A549 (cell line): ENCODE measurements at regions not wholly inside any gene's neighbourhood (a gene's known extent, or its start where the extent isn't known, plus 50 kb on each side); places are given as distances from the start of the nearest gene placed in this dataset.

Experiments used
- CEBPB ChIP-seq, 2 experiments: fragments of >200 bp in 1 of 2; sonication (Bioruptor Twin) in 1 of 2; formaldehyde crosslinking in 1 of 2; IDR thresholded peaks; 2 replicates each; pipeline ENCODE4 v1.6.1; 2012 to 2016
- CTCF ChIP-seq: fragments of >200 bp; sonication (Bioruptor Twin); formaldehyde crosslinking; IDR thresholded peaks from 3 replicates; pipeline ENCODE4 v1.5.1; 2016
- MAX ChIP-seq: IDR thresholded peaks from 2 replicates; pipeline ENCODE4 v1.6.1; 2012
- POLR2AphosphoS2 ChIP-seq: conservative IDR thresholded peaks from 2 replicates; pipeline ENCODE4 v1.6.1; 2012; ENCODE audit warnings: low read length, improper control_type of control experiment, inconsistent platforms
- REST ChIP-seq: fragments of 200-600 bp; sonication (generic); IDR thresholded peaks from 2 replicates; pipeline ENCODE4 v1.6.1; 2016; ENCODE audit warnings: antibody characterized with exemption, mild to moderate bottlenecking, moderate library complexity
- ZC3H11A ChIP-seq: fragments of 450-650 bp; IDR thresholded peaks from 2 replicates; pipeline ENCODE4 v1.6.1; 2014; ENCODE audit warnings: antibody characterized with exemption, mild to moderate bottlenecking
- ZNF302 ChIP-seq: fragments of 250-450 bp; sonication (Bioruptor Pico); IDR thresholded peaks from 2 replicates; pipeline ENCODE4 v1.9.0; 2021; ENCODE audit warnings: inconsistent platforms, mild to moderate bottlenecking, moderate library complexity

GRCh38 chr15:70361891-70362290 lies 264.2 kb upstream of the TLE3 start:
- TF ChIP-seq MAX = no peak
- TF ChIP-seq CEBPB (IDR thresholded peaks at IDR 0.05) = no peak
- no peak for TF ChIP-seq REST
- no peak for TF ChIP-seq ZNF302 (CRISPR knock-in tag)
- no peak for TF ChIP-seq POLR2AphosphoS2
- TF ChIP-seq CTCF = no peak
- no peak for TF ChIP-seq ZC3H11A
